Endodermal cell (in vitro differentiated cells): ENCODE measurements at regions not wholly inside any gene's neighbourhood (a gene's known extent, or its start where the extent isn't known, plus 50 kb on each side); places are given as distances from the start of the nearest gene placed in this dataset.
A peak's percentile ranks its signal among the peaks of the same experiment; 100 is the strongest.

ENCODE experiments used
- DNase-seq: peaks from one replicate; pipeline ENCODE4 v3.0.0-alpha.2; 2017
- H3K27ac ChIP-seq: 2 replicates; pipeline ENCODE4 v1.5.1; 2013; ENCODE audit warnings: mild to moderate bottlenecking, low read depth, low read length, moderate library complexity
- H3K27me3 ChIP-seq: 2 replicates; pipeline ENCODE4 v1.6.1; 2013; ENCODE audit warnings: mild to moderate bottlenecking, low read length, moderate library complexity; ENCODE audit not compliant: insufficient read depth, control insufficient read depth, poor library complexity, severe bottlenecking
- H3K36me3 ChIP-seq: 2 replicates; pipeline ENCODE4 v1.7.0; 2013; ENCODE audit warnings: mild to moderate bottlenecking, low read length, moderate library complexity; ENCODE audit not compliant: control insufficient read depth, insufficient read depth
- H3K4me1 ChIP-seq: one replicate; pipeline ENCODE4 v1.7.0; 2013; ENCODE audit warnings: low read length; ENCODE audit not compliant: control insufficient read depth, insufficient read depth
- H3K4me3 ChIP-seq: 2 replicates; pipeline ENCODE4 v1.5.1; 2013; ENCODE audit warnings: mild to moderate bottlenecking, low read length, moderate library complexity
- H3K9ac ChIP-seq: 2 replicates; pipeline ENCODE4 v1.6.1; 2013; ENCODE audit warnings: mild to moderate bottlenecking, low read length, moderate library complexity; ENCODE audit not compliant: poor library complexity, severe bottlenecking; ENCODE audit errors: extremely low read depth
- H3K9me3 ChIP-seq: 2 replicates; pipeline ENCODE4 v1.6.1; 2013; ENCODE audit warnings: mild to moderate bottlenecking, low read length, moderate library complexity; ENCODE audit not compliant: control insufficient read depth
- H3K27ac Mint-ChIP-seq: 2 replicates; pipeline ENCODE4 v1.8.0; 2020; ENCODE audit warnings: mixed read lengths
- H3K27me3 Mint-ChIP-seq: 2 replicates; pipeline ENCODE4 v1.8.0; 2021; ENCODE audit warnings: mild to moderate bottlenecking, mixed read lengths; ENCODE audit not compliant: insufficient read depth
- H3K36me3 Mint-ChIP-seq: 2 replicates; pipeline ENCODE4 v1.8.0; 2020; ENCODE audit warnings: low read depth, mixed read lengths
- H3K4me1 Mint-ChIP-seq: 2 replicates; pipeline ENCODE4 v1.8.0; 2020; ENCODE audit warnings: mixed read lengths
- H3K4me3 Mint-ChIP-seq: 2 replicates; pipeline ENCODE4 v1.8.0; 2020; ENCODE audit warnings: mild to moderate bottlenecking, moderate library complexity, mixed read lengths
- H3K9me3 Mint-ChIP-seq: 2 replicates; pipeline ENCODE4 v1.8.0; 2020; ENCODE audit warnings: mild to moderate bottlenecking, mixed read lengths
- CTCF ChIP-seq: fragments of 200-600 bp; sonication (generic); conservative IDR thresholded peaks from 2 replicates; pipeline ENCODE4 v1.5.0; 2021; ENCODE audit warnings: antibody characterized with exemption, mild to moderate bottlenecking
- WGBS, 2 experiments: methylation state at CpG; one replicate each; pipeline versions ENCODE4 v1.1.5 to v1.1.7; 2013; ENCODE audit warnings: missing lambda C conversion rate in 2 of 2, mixed read lengths in 1 of 2; ENCODE audit not compliant: insufficient coverage in 1 of 2, insufficient read length in 1 of 2; 5-methylcytosine and 5-hydroxymethylcytosine counted together

GRCh38 chr14:30297876-30298795, 260.8 kb upstream of the G2E3 start:
- Histone ChIP-seq H3K27me3 (no peaks in the 10 kb centered on the region), H3K9me3 (no peaks in the 10 kb centered on the region), H3K4me3 (no peak overlapping the region), H3K36me3 (no peaks in the 10 kb centered on the region), H3K27ac (no peak overlapping the region), H3K9ac (no peak overlapping the region), H3K4me1 (peaks cover 4% of the 10 kb centered on the region)
- Mint-ChIP-seq H3K9me3 (peaks cover 4% of the 10 kb centered on the region), H3K4me3 (no peak overlapping the region), H3K36me3 (no peaks in the 10 kb centered on the region), H3K27ac (peak overlapping the region; percentile 49), H3K27me3 (peaks cover 2% of the 10 kb centered on the region), H3K4me1 (peaks cover 25% of the 10 kb centered on the region)
- no peak for TF ChIP-seq CTCF
- WGBS, 2 experiments, result 79 to 85% methylated on average over 5 to 10 of the region's 10 CpGs
- DNase-seq, result peak; percentile 48

- whole genome bisulfite sequencing, 2 experiments, result 92 to 97% methylated on average over 8 of the region's 8 CpGs
- H3K4me3 Mint-ChIP-seq, result no peak overlapping the region
- DNase-seq, result no peak
- H3K27me3 ChIP-seq, result no peaks in the 10 kb centered on the region
- H3K4me3 ChIP-seq, result no peak overlapping the region
- no peaks in the 10 kb centered on the region for H3K27me3 Mint-ChIP-seq
- H3K36me3 Mint-ChIP-seq, result no peaks in the 10 kb centered on the region
- no peak overlapping the region for H3K27ac Mint-ChIP-seq
- peaks cover 4% of the 10 kb centered on the region for H3K9me3 Mint-ChIP-seq
- H3K4me1 Mint-ChIP-seq, result peaks cover 25% of the 10 kb centered on the region
- TF ChIP-seq CTCF, result no peak
- H3K9me3 ChIP-seq, result no peaks in the 10 kb centered on the region
- no peak overlapping the region for H3K9ac ChIP-seq
- peaks cover 4% of the 10 kb centered on the region for H3K4me1 ChIP-seq
- H3K27ac ChIP-seq, result peak overlapping the region; percentile 18
- no peaks in the 10 kb centered on the region for H3K36me3 ChIP-seq
These were observed 259.0 kb upstream of the G2E3 start for GRCh38 chr14:30299915-30300314.

- no peaks in the 10 kb centered on the region for H3K9me3 ChIP-seq
- H3K4me1 ChIP-seq, result no peaks in the 10 kb centered on the region
- no peak overlapping the region for H3K9ac ChIP-seq
- WGBS, 2 experiments, result 100% methylated on average over 1 of the region's 1 CpG
- H3K4me1 Mint-ChIP-seq, result peaks cover 18% of the 10 kb centered on the region
- TF ChIP-seq CTCF, result no peak
- no peak overlapping the region for H3K27ac Mint-ChIP-seq
- no peaks in the 10 kb centered on the region for H3K36me3 ChIP-seq
- no peaks in the 10 kb centered on the region for H3K27me3 ChIP-seq
- H3K36me3 Mint-ChIP-seq, result no peaks in the 10 kb centered on the region
- no peak for DNase-seq
- H3K4me3 Mint-ChIP-seq, result no peak overlapping the region
- no peaks in the 10 kb centered on the region for H3K9me3 Mint-ChIP-seq
- H3K27me3 Mint-ChIP-seq, result no peaks in the 10 kb centered on the region
- no peak overlapping the region for H3K27ac ChIP-seq
- no peak overlapping the region for H3K4me3 ChIP-seq
These were observed 255.6 kb upstream of the G2E3 start for GRCh38 chr14:30303350-30303749.
